ENCODE measurements at regions not wholly inside any gene's neighbourhood (a gene's known extent, or its start where the extent isn't known, plus 50 kb on each side); places are given as distances from the start of the nearest gene placed in this dataset.

DNA sequence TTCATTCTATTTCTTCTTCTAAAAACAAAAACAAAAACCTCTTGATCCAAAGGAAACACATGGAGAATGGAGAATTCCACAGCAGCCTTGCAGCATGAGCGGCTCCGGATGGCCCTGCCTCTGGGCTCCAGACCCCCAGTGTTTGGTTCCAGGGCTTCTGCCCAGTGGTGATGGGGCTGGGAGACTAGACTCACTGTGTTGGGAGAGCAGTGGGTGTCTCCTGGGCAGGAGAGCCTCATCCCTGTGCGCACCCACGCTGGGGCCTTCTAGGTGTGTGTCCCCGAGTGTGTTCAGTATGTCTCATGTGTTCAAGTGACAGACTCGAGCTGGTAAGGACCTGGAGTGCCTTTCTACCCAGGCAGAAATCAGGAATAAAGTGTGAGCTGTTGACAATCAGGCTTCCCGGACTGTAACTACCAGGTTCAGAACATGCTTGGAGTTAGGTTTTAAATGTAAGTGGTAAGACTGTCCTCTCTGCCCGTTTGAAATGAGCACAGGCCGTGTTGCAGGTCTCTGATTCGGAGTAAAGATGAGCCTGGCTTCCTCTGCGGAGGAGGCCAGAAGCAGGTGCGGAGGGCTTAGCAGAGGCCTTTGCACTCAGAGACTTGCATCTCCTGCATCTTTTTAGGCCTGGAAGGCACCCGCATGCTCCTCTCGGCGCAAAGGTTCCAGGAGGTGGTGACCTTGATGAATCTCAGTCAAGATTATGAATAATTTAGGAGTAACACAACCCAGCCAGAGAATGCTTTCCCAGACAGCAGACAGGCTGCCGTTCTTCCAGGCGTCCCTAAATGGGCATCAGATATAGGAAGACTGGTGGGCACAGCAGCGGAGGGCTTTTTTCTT, 253.6 kb downstream of the CDH26 start:
- no peak for TF ChIP-seq POLR2A (IDR thresholded peaks at IDR 0.05; ENCODE audit: low read depth, low read length)
- FAIRE-seq: no peak
- DNase-seq (ENCODE audit: insufficient read length, low spot score): no peak

DNA sequence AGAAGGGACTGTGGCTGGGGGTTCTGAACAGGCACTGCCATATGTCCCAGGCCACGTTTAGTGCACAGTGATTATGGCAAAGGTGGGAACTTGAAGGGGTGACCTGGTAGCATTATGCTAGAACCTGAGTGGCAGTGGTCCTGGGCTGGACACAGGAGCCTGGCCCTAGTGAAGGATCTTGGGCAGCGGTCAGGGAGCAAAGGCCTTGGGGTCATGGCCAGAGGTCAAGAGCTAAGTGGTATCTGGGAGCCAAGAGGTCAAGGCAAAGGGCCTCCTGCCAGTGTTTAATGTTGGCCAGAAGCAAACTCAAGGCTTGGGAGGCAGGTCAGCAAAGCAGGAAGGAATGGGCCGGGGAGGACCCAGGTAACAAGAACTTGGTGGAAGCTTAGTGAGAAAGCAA, 254.5 kb downstream of the CDH26 start:
- no peak for TF ChIP-seq POLR2A (IDR thresholded peaks at IDR 0.05; ENCODE audit: low read depth, low read length)
- DNase-seq (ENCODE audit: insufficient read length, low spot score) (no peak), FAIRE-seq (no peak)

DNA sequence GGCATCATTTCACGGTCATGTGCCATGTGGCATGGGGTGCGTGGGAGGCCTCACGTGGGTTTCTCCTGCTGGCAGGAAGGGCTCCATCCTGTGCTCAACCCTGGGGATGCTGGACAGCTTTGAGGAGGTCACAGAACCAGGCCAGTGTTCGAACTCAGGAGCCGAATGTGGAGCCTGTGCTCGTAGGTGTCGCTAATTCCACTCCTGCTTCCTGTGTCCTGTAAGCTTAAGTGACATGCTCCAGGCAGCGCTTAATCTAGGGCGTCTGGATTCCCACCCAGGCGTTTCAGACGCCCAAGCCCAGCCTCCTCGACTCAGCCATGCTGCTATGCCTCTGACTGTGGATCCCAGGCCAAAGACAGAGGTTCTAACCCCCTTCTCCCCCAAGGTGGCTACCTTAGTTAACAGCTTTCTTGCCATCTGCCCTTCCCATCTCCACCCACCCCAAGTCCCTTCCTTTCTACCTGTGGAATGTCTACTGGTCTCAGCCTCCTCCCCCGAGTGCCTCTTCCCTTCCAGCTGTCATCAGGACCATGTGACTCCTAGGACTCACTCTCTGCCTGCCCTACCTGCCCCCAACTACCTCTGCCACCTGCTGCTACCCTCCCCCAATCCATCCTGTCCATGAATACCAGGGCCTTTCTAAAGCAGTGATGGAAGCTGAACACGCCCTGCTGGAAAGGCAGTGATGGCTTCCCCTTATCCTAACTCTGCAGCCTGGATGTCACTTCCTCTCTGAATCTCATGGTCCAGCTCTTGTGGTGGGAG, 255.1 kb downstream of the CDH26 start:
- no peak for TF ChIP-seq POLR2A (IDR thresholded peaks at IDR 0.05; ENCODE audit: low read depth, low read length)
- FAIRE-seq: no peak

DNA sequence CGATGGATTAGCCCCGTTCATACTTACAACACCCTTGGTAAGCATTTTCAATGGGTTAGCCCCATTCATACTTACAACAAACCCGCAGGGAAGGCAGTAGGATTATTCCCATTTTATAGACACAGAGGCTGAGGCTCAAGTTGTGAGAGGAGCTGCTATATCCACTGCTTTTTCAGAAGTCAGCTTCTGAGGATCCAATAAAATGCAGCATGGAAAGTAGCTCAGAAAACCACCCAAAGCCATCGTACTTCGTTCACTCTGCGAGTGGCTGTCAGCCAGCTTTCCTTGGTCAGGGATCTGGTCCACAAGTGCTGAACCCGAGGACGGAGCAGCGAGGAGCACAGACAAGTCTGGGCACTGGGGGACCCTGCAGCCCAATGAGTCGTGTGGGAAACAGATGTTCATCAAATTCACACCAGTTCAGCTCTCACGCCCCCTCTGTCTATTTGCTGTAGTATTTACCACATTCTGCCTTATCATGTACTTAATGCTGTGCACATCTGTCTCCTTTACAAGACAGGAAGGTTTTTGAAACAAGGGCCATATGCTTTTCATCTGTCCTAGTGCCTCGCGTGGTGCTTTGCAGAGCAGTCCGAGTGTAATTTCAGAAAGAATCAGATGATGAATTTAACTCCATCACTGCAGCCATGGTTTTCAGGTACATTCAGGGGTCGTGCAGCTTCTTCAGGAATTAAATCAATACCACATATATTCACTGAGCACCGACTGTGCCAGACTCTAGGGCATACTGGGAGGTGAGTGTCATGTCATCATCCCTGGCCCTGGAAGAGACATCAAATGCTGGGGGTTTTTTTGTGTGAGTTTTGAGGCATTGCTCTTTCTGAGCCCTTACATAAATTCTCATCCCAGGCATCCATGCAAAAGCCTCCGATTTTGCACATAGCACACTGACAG, 256.9 kb downstream of the CDH26 start:
- TF ChIP-seq POLR2A (IDR thresholded peaks at IDR 0.05; ENCODE audit: low read depth, low read length): no peak
- DNase-seq (ENCODE audit: insufficient read length, low spot score) (no peak), FAIRE-seq (no peak)

More for the DNA sequence above, 255.1 kb downstream of the CDH26 start:
- DNase-seq (ENCODE audit: insufficient read length, low spot score): no peak

DNA sequence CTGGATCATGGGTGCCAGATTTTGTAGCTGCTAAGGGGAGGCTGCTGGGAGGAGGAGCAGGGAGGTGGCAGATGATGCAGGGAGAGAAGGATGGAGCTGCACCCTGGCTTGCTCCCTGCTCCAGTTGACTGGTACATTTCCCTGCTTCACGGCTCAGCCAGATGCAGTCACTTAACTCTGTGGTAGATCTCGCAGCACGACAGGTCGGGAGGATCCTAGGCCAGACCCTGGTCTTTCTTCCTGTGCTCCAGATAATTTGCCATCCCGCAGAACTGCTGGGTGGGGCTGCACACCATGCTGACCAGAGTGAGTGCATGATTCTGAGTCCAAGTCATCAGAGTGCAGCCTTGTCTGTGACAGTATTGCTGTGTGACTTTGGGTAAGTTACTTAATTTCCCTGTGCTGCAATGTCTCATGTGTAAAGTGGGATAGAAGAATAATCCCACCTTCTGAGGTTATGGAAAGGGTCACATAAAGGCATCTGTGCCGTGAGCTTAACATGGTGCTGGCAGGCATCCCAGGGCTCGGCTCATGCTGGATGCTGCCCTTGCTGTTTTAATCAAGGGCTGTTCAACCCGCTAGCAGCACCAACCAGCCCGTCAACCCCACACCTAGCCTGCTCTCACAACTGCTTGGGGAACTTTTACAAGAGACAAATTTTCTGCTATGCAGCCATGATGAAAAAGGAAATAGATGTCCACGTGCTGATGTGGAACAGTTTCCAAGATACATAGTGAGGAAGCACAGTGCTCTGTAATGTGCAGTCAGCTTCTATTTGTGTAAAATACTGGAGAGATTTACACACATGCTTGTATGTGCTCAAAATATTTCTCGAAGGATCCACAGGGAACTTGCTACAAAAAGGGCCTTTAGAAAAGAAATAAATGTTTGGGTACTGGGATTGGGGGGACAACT, 257.9 kb downstream of the CDH26 start:
- FAIRE-seq (no peak), DNase-seq (ENCODE audit: insufficient read length, low spot score) (no peak)
- TF ChIP-seq POLR2A (IDR thresholded peaks at IDR 0.05; ENCODE audit: low read depth, low read length): no peak

DNA sequence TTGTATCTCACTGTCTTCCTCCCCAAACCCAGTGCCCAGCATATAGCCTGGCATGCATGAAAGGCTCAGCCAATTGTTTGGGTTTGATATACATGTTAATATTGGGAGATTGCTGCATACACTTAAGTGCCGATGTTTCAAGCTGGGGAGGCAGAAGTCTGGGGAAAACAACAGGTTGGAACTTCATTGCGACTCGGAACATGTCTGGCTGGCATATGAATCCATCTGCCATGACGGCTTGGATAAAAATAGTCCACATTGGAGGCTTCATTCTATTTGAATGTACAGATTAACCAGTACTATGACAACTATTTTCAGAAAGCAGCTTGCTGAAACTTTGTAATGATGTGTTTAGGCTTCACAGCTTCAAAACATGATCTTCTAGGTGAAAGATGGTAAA, 261.0 kb downstream of the CDH26 start:
- FAIRE-seq (no peak), DNase-seq (ENCODE audit: insufficient read length, low spot score) (no peak)
- TF ChIP-seq POLR2A (IDR thresholded peaks at IDR 0.05; ENCODE audit: low read depth, low read length): no peak

DNA sequence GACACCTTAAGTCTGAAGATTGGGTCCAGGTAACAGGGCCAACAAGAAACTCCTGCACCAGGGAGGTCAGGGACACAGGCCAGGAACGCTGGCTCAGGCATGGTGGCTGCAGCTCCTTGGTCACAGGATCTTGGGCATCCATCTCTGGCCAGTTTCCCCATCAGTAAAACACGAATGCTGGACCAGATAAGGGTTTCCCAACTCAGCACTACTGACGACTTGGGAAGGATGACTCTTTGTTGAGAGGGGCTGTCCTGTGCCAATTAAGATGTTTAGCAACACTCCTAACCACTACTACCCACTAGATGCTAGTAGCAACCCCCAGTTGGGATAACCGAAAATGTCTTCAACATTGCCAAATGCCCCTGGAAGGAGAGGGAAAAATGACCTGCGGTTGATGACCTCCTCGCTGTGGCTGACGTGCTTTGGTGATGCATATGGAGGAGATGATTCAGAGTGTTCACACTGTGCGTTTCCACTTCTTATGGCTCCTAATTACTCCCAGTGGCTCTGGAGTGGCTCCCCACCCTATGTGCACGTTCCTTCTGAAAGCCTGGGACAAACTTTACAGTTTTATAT, 261.9 kb downstream of the CDH26 start:
- FAIRE-seq: no peak
- DNase-seq (ENCODE audit: insufficient read length, low spot score): no peak
- TF ChIP-seq POLR2A (IDR thresholded peaks at IDR 0.05; ENCODE audit: low read depth, low read length): no peak

DNA sequence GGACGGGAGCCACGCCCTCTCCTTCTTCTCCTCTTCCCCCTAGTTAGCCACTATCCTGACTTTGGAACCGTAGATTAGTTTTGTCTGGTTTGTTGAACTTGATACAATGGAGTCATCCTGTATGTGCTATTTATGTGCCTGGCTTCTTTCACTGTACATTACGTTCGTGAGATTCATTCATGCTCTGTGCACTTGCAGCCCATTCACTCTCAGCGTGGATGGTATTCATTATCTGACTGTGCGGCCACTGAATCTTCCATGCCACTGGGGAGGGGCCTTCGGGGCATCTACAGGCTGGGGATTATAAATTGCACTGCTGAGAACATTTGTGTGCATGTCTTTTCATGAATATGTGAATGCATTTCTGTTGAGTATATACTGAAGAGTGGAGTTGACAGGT, 262.5 kb downstream of the CDH26 start:
- no peak for DNase-seq (ENCODE audit: insufficient read length, low spot score)
- FAIRE-seq: no peak
- no peak for TF ChIP-seq POLR2A (IDR thresholded peaks at IDR 0.05; ENCODE audit: low read depth, low read length)

DNA sequence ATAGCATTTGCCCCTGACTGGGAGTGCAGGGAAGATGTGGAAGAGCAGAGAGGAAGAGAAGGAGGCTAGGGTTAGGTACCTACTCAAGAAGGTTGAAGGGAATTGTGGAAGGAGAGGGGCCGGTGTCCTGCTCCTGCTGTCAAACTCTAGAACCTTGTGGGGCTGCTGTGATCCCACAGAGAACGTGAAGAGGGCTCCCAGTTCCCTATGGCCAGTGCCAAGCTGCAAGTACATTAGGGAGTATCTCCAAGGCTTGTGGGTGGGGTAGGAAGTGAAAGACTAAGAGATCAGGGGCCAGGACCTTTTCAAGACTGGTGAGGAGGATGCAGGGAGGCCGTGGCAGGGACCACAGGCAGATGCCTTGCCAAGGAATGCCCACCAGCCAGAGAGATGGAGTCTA, 263.4 kb downstream of the CDH26 start:
- no peak for DNase-seq (ENCODE audit: insufficient read length, low spot score)
- TF ChIP-seq POLR2A (IDR thresholded peaks at IDR 0.05; ENCODE audit: low read depth, low read length): no peak
- no peak for FAIRE-seq

DNA sequence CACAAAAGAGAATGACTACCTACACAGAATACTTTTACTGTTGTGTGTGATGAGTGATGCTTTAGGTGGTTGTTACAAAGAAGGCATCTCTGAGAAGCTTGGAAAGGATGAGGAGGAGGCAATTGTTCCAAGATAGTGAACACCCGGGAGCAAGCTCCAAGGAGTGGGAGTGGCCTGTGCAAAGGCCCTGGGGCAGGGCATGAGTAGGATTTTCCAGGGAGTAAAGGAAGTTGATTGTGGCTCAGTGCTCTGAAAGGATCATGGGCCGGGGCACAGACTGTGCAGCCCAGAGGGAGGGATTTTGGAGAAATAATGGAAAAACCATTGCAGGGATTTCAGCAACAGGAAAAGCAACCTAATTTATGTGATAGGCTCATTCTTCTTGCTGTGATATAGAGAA, 264.3 kb downstream of the CDH26 start:
- FAIRE-seq (no peak), DNase-seq (ENCODE audit: insufficient read length, low spot score) (no peak)
- no peak for TF ChIP-seq POLR2A (IDR thresholded peaks at IDR 0.05; ENCODE audit: low read depth, low read length)

DNA sequence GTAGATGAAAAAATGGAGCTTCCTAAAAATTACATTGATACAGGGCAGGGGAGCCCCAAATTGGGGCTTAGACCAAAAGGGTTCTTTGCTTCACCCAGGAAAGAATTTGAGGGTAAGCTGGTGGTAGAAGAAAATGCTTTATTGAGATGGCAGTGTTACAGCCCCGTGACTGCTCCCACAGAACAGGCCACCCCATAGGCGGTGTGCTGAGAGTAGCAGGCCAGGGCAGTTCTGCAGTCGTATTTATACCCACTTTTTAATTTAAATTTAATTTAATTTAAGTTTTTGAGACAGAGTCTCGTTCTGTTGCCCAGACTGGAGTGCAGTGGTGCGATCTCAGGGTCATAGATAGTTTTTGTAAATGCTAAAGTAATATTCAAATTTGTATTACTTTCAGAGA, 265.0 kb downstream of the CDH26 start:
- no peak for DNase-seq (ENCODE audit: insufficient read length, low spot score)
- FAIRE-seq: no peak
- TF ChIP-seq POLR2A (IDR thresholded peaks at IDR 0.05; ENCODE audit: low read depth, low read length): no peak

DNA sequence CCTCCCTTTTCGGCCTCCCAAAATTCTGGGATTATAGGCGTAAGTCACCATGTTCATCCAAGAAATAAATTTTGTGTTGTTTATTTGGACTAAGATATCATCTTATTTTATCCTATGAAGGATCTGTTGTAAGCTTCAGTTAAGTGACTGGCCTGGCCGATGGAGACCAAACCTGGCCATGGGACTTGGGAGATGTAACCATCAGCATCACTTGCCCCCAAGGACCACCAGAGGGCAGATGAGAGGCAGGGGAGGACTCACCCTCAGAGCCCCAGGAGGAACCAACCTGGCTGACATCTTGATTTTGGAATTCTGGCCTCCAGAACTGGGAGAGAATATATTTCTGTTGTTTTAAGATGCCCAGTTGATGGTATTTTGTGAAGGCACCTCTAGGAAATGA, 266.7 kb downstream of the CDH26 start:
- TF ChIP-seq POLR2A (IDR thresholded peaks at IDR 0.05; ENCODE audit: low read depth, low read length): no peak
- FAIRE-seq: no peak
- peak; percentile 32 for DNase-seq (ENCODE audit: insufficient read length, low spot score)

DNA sequence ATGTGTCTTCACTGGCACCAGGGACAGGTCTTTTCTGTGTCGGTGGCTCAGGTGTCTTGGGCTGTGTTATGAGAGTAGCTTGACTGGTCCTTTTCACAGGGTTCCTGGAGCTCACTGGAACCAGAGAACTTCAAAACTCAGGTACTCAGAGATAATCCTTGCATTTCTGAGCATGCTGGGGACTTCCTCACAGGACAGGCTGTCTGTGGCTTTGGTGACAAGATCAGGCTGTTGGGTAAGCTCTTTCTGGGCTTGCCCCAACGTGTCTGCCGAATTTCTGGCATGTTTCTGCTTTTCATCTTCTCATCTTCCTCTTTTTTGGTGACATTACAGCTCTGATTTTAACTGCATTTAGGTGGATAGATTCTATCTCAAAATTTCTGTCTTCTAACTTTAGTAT, 270.0 kb downstream of the CDH26 start:
- no peak for TF ChIP-seq POLR2A (IDR thresholded peaks at IDR 0.05; ENCODE audit: low read depth, low read length)
- FAIRE-seq (no peak), DNase-seq (ENCODE audit: insufficient read length, low spot score) (no peak)
